GM12878 (cell line): ENCODE measurements at regions not wholly inside any gene's neighbourhood (a gene's known extent, or its start where the extent isn't known, plus 50 kb on each side); places are given as distances from the start of the nearest gene placed in this dataset.

ENCODE experiments used
- ATAC-seq: fragments of 200-7000 bp; cut with Tn5 transposase; 3 replicates; pipeline ENCODE4 v1.9.1; 2020; ENCODE audit warnings: mild to moderate bottlenecking, moderate library complexity
- BruUV-seq: library from RNA; stranded (reverse); fragments of 400-500 nt; replicated peaks from 2 replicates; lab custom pipeline; 2021; lab: Mats Ljungman, UMichigan
- CTCF ChIA-PET: fragments of 300-600 bp; sonication (Branson Sonifier 250); formaldehyde crosslinking; extraction: SDS; loops from one replicate; lab custom pipeline; 2021; ENCODE audit warnings: inconsistent platforms; lab: Yijun Ruan, JAX
- POLR2A ChIA-PET: fragments of 350-600 bp; formaldehyde crosslinking; extraction: SDS; loops from one replicate; lab custom pipeline; 2021; ENCODE audit warnings: inconsistent platforms; lab: Charles Lee
- RAD21 ChIA-PET: fragments of 300-600 bp; sonication (Branson Sonifier 250); formaldehyde crosslinking; loops from one replicate; lab custom pipeline; 2023; ENCODE audit warnings: antibody characterized with exemption; ENCODE audit not compliant: unreplicated experiment; lab: Charles Lee
- SMC1A ChIA-PET: fragments of 300-600 bp; sonication (Branson Sonifier 250); formaldehyde crosslinking; loops from one replicate; lab custom pipeline; 2023; ENCODE audit not compliant: unreplicated experiment, uncharacterized antibody; lab: Charles Lee
- DNase-seq: peaks from one replicate; pipeline ENCODE4 v3.0.0-alpha.2; 2011; ENCODE audit warnings: low read depth, low spot score
- FAIRE-seq: peaks from 3 replicates; lab custom pipeline; 2011; peaks lifted over from hg19 to GRCh38; lab: Jason Lieb, UNC
- H2AFZ ChIP-seq: 2 replicates; pipeline ENCODE4 v1.6.0; 2011; ENCODE audit warnings: low read depth, low read length, control low read depth; ENCODE audit not compliant: control insufficient read depth
- H3K27ac ChIP-seq: 2 replicates; pipeline ENCODE4 v1.5.1; 2011; ENCODE audit warnings: control low read depth; ENCODE audit not compliant: control insufficient read depth, insufficient read depth
- H3K27me3 ChIP-seq, 2 experiments: replicated peaks in 1 of 2; 2 replicates each; pipeline versions ENCODE4 v1.6.0 to v1.6.1; 2011; ENCODE audit warnings: low read length in 1 of 2; ENCODE audit not compliant: control insufficient read depth in 2 of 2, insufficient read depth in 2 of 2
- H3K36me3 ChIP-seq, 2 experiments: 2 replicates each; pipeline ENCODE4 v1.5.1; 2011; ENCODE audit warnings: low read length in 1 of 2; ENCODE audit not compliant: control insufficient read depth in 2 of 2, insufficient read depth in 2 of 2
- H3K4me1 ChIP-seq: 2 replicates; pipeline ENCODE4 v1.6.1; 2011; ENCODE audit warnings: mild to moderate bottlenecking, low read length, moderate library complexity, mixed read lengths; ENCODE audit not compliant: control insufficient read depth, insufficient read depth
- H3K4me2 ChIP-seq: 2 replicates; pipeline ENCODE4 v1.6.0; 2011; ENCODE audit warnings: control low read depth; ENCODE audit not compliant: control insufficient read depth, insufficient read depth
- H3K4me3 ChIP-seq: fragments of 200-600 bp; sonication (generic); 2 replicates; pipeline ENCODE4 v1.5.1; 2016
- H3K79me2 ChIP-seq: 2 replicates; pipeline ENCODE4 v1.6.0; 2011; ENCODE audit warnings: low read length; ENCODE audit not compliant: control insufficient read depth, insufficient read depth
- H3K9ac ChIP-seq: 2 replicates; pipeline ENCODE4 v1.8.0; 2011; ENCODE audit warnings: low read length, control low read depth, mixed read lengths; ENCODE audit not compliant: control insufficient read depth, insufficient read depth
- H3K9me3 ChIP-seq: replicated peaks from 3 replicates; pipeline ENCODE4 v1.5.1; 2011; ENCODE audit warnings: mild to moderate bottlenecking, low read length; ENCODE audit not compliant: control insufficient read depth, insufficient read depth
- H4K20me1 ChIP-seq: 2 replicates; pipeline ENCODE4 v1.6.0; 2011; ENCODE audit not compliant: control insufficient read depth, insufficient read depth
- CUX1 ChIP-seq: IDR thresholded peaks from 2 replicates; pipeline ENCODE4 v1.6.1; 2012; ENCODE audit warnings: improper control_type of control experiment, low read depth, low read length; ENCODE audit not compliant: insufficient replicate concordance
- FOXK2 ChIP-seq: fragments of 450-650 bp; IDR thresholded peaks from 2 replicates; pipeline ENCODE4 v1.6.1; 2017; ENCODE audit warnings: mild to moderate bottlenecking, moderate library complexity
- GATAD2B ChIP-seq: fragments of 450-650 bp; conservative IDR thresholded peaks from 2 replicates; pipeline ENCODE4 v1.6.1; 2017; ENCODE audit warnings: low read depth, mild to moderate bottlenecking, moderate library complexity
- MTA3 ChIP-seq: IDR thresholded peaks from 2 replicates; pipeline ENCODE4 v1.6.1; 2012; ENCODE audit warnings: low read length, inconsistent platforms, borderline replicate concordance
- MYC ChIP-seq: IDR thresholded peaks from 2 replicates; pipeline ENCODE4 v1.6.1; 2011; ENCODE audit warnings: mild to moderate bottlenecking, low read length, moderate library complexity, inconsistent platforms; ENCODE audit not compliant: insufficient read depth, insufficient replicate concordance, insufficient read length, severe bottlenecking
- POLR2A ChIP-seq: IDR thresholded peaks from 2 replicates; pipeline ENCODE4 v1.6.1; 2011; ENCODE audit warnings: low read depth, mild to moderate bottlenecking, low read length
- RELA ChIP-seq: fragments of 450-650 bp; IDR thresholded peaks from 2 replicates; pipeline ENCODE4 v1.8.0; 2014; ENCODE audit warnings: borderline replicate concordance; ENCODE audit not compliant: partially characterized antibody
- SMARCA5 ChIP-seq: fragments of 450-650 bp; IDR thresholded peaks from 2 replicates; pipeline ENCODE4 v1.6.1; 2017; ENCODE audit warnings: mild to moderate bottlenecking
- SREBF1 ChIP-seq: IDR thresholded peaks from 2 replicates; pipeline ENCODE4 v1.6.1; 2012; ENCODE audit warnings: mild to moderate bottlenecking, low read length
- SREBF2 ChIP-seq: IDR thresholded peaks from 2 replicates; pipeline ENCODE4 v1.6.1; 2012; ENCODE audit warnings: mild to moderate bottlenecking, low read length
- TARDBP ChIP-seq: IDR thresholded peaks from 2 replicates; pipeline ENCODE4 v1.6.1; 2016; ENCODE audit warnings: borderline replicate concordance
- ZBTB40 ChIP-seq: fragments of 450-650 bp; IDR thresholded peaks from 2 replicates; pipeline ENCODE4 v1.6.1; 2016; ENCODE audit warnings: mild to moderate bottlenecking, moderate library complexity, borderline replicate concordance
- WGBS: methylation state at CpG from one replicate; pipeline ENCODE4 v1.1.6; 2016; ENCODE audit warnings: low lambda C conversion rate; ENCODE audit not compliant: insufficient replicate concordance, insufficient coverage; ENCODE audit errors: missing lambda C conversion rate; 5-methylcytosine and 5-hydroxymethylcytosine counted together
- in situ Hi-C: fragments of 300-500 bp; cut with MboI; formaldehyde crosslinking; loops from 9 replicates; pipeline ENCODE4 v1.14.3; 2018; ENCODE audit warnings: mixed read lengths
- intact Hi-C: fragments of 100-400 bp; cut with micrococcal nuclease; formaldehyde crosslinking; loops from one replicate; pipeline ENCODE4 v1.14.2; 2022; ENCODE audit not compliant: unreplicated experiment

- SMC1A ChIA-PET, result no interaction called here
These were observed 69.5 kb upstream of the ST8SIA6 start for GRCh38 chr10:17523917-17524316.

GRCh38 chr10:17523246-17523753 is 68.9 kb upstream of the ST8SIA6 start:
- H3K79me2 ChIP-seq, result no peaks in the 10 kb centered on the region
- ATAC-seq, result no peak
- in situ Hi-C loops, result no loop called here
- H3K36me3 ChIP-seq, result no peaks in the 10 kb centered on the region
- H3K9ac ChIP-seq, result no peak overlapping the region
- RAD21 ChIA-PET, result no interaction called here
- no peaks in the 10 kb centered on the region for H3K27me3 ChIP-seq
- intact Hi-C loops, result no loop called here
- H3K4me3 ChIP-seq, result no peak overlapping the region
- DNase-seq, result no peak
- CTCF ChIA-PET, result interaction anchor here (0.6 kb wide), 1 partner anchor 160 kb away, joined by 3 read pairs; no protein-coding TSS in a partner anchor
- no peak overlapping the region for H3K4me2 ChIP-seq
- SMC1A ChIA-PET, result no interaction called here
- 78% methylated on average over 4 of the region's 4 CpGs for WGBS
- FAIRE-seq, result no peak
- H4K20me1 ChIP-seq, result no peaks in the 10 kb centered on the region
- POLR2A ChIA-PET, result no interaction called here
- no peak overlapping the region for H2AFZ ChIP-seq
- no peaks in the 10 kb centered on the region; the same call in 2 of the 3 replicates for H3K9me3 ChIP-seq
- no peaks in the 10 kb centered on the region for H3K4me1 ChIP-seq
- no peak overlapping the region for H3K27ac ChIP-seq
- no TSS peak for BruUV-seq
- no peak for TF ChIP-seq ZBTB40
- TF ChIP-seq TARDBP, result no peak
- no peak for TF ChIP-seq SREBF1
- TF ChIP-seq CUX1, result no peak
- no peak for TF ChIP-seq GATAD2B

More at GRCh38 chr10:17523917-17524316, 69.5 kb upstream of the ST8SIA6 start:
- Histone ChIP-seq H3K9me3 (no peaks in the 10 kb centered on the region; the same call in 2 of the 3 replicates), H3K27ac (no peak overlapping the region), H3K27me3 (no peaks in the 10 kb centered on the region), H3K79me2 (no peaks in the 10 kb centered on the region), H3K4me3 (no peak overlapping the region), H4K20me1 (no peaks in the 10 kb centered on the region), H3K4me2 (no peak overlapping the region), H3K9ac (no peak overlapping the region), H3K36me3 (no peaks in the 10 kb centered on the region), H3K4me1 (no peaks in the 10 kb centered on the region), H2AFZ (no peak overlapping the region)
- DNase-seq, result no peak
- no peak for FAIRE-seq
- ATAC-seq, result no peak
- TF ChIP-seq SMARCA5 (no peak), POLR2A (no peak), SREBF1 (no peak), SREBF2 (no peak), RELA (no peak), FOXK2 (no peak), MTA3 (no peak), MYC (no peak)
- ChIA-PET RAD21 (no interaction called here), POLR2A (no interaction called here), CTCF (interaction anchor here (0.6 kb wide), 1 partner anchor 161 kb away, joined by 3 read pairs; no protein-coding TSS in a partner anchor)
- 83% methylated on average over 6 of the region's 6 CpGs for WGBS
- in situ Hi-C loops, result no loop called here
- BruUV-seq, result no TSS peak
- intact Hi-C loops, result no loop called here
